Lung (tissue), 11 donors: ENCODE measurements at regions not wholly inside any gene's neighbourhood (a gene's known extent, or its start where the extent isn't known, plus 50 kb on each side); places are given as distances from the start of the nearest gene placed in this dataset.

ENCODE experiments used
- ATAC-seq: fragments of 200-7000 bp; cut with Tn5 transposase; one replicate; pipeline ENCODE4 v1.9.1; 2020; ENCODE audit warnings: moderate number of reproducible peaks; ENCODE audit not compliant: insufficient read depth, low FRiP score
- DNase-seq, 3 donors: peaks; one replicate each; pipeline ENCODE4 v3.0.0-alpha.2; 2013 to 2017
- H3K27ac ChIP-seq, 2 donors: one replicate each; pipeline ENCODE4 v1.5.1; 2013; ENCODE audit warnings: mild to moderate bottlenecking in 2 of 2, moderate library complexity in 2 of 2, control low read depth in 1 of 2, inconsistent platforms in 1 of 2, low read depth in 1 of 2, low read length in 1 of 2
- H3K27me3 ChIP-seq, 3 donors: one replicate each; pipeline ENCODE4 v1.5.1; 2013; ENCODE audit warnings: low read length in 2 of 3; ENCODE audit not compliant: control insufficient read depth in 3 of 3, insufficient read depth in 3 of 3
- H3K36me3 ChIP-seq, 4 donors: one replicate each; pipeline ENCODE4 v1.5.1; 2013; ENCODE audit warnings: low read length in 4 of 4, mild to moderate bottlenecking in 1 of 4, moderate library complexity in 1 of 4; ENCODE audit not compliant: control insufficient read depth in 4 of 4, insufficient read depth in 4 of 4
- H3K4me1 ChIP-seq, 5 donors: one replicate each; pipeline ENCODE4 v1.5.1; 2013; ENCODE audit warnings: low read length in 5 of 5, mild to moderate bottlenecking in 2 of 5, moderate library complexity in 1 of 5; ENCODE audit not compliant: control insufficient read depth in 5 of 5, insufficient read depth in 5 of 5
- H3K4me3 ChIP-seq: one replicate; pipeline ENCODE4 v1.5.1; 2013; ENCODE audit warnings: mild to moderate bottlenecking, control low read depth, moderate library complexity
- H3K9ac ChIP-seq, 2 donors: one replicate each; pipeline ENCODE4 v1.5.1; 2013; ENCODE audit warnings: low read length in 2 of 2, control low read depth in 1 of 2; ENCODE audit not compliant: insufficient read depth in 1 of 2
- H3K9me3 ChIP-seq, 4 donors: one replicate each; pipeline ENCODE4 v1.5.1; 2013; ENCODE audit warnings: low read length in 3 of 4, mild to moderate bottlenecking in 1 of 4, moderate library complexity in 1 of 4; ENCODE audit not compliant: control insufficient read depth in 4 of 4, insufficient read depth in 3 of 4
- whole genome bisulfite sequencing, 2 donors: extraction: QIAGEN DNeasy Blood & Tissue Kit; methylation state at CpG; one replicate each; pipeline ENCODE4 v1.1.7; 2013; 5-methylcytosine and 5-hydroxymethylcytosine counted together
- TF ChIP-seq, protein P1 (sequence below): IDR thresholded peaks from 2 replicates; pipeline ENCODE4 v1.5.1; 2012; ENCODE audit warnings: mild to moderate bottlenecking; ENCODE audit errors: control extremely low read depth, extremely low read depth
- donor health status: control.
- donor health status: control.
- donor health status: Bipolar disorder and iron deficiency.
- donor health status: healthy.
- donor health status: DM: yes; HTN: yes; CAD: no.

DNA sequence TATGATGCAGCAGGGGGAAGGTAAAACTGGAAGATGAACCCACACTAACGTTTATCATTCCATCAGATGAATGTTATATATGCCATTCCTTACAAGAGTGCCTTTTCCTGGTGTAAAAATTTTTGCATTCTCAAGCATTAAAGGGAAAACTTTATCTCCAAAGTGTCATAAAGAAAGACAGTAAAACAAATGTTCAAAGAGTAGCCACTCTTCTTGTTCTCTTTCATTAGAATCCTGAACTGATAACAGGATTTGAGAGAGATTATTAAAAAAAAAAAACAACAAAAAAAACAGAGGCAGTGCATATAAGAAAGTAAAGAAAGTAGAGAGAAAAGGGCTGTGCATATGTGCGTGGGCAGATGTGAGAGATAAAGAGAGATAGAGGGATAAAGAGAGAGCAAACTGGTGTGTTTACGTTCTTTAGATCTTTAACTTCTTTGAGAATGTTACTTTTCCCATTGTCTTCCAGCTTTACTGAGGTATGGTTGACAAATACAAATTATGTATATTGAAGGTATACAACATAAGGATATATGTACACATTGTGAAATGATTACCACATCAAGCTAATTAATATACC, 275.4 kb downstream of the HS3ST1 start:
- TF ChIP-seq, protein P1, sequence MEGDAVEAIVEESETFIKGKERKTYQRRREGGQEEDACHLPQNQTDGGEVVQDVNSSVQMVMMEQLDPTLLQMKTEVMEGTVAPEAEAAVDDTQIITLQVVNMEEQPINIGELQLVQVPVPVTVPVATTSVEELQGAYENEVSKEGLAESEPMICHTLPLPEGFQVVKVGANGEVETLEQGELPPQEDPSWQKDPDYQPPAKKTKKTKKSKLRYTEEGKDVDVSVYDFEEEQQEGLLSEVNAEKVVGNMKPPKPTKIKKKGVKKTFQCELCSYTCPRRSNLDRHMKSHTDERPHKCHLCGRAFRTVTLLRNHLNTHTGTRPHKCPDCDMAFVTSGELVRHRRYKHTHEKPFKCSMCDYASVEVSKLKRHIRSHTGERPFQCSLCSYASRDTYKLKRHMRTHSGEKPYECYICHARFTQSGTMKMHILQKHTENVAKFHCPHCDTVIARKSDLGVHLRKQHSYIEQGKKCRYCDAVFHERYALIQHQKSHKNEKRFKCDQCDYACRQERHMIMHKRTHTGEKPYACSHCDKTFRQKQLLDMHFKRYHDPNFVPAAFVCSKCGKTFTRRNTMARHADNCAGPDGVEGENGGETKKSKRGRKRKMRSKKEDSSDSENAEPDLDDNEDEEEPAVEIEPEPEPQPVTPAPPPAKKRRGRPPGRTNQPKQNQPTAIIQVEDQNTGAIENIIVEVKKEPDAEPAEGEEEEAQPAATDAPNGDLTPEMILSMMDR: no peak
- ATAC-seq: no peak
- H3K27ac ChIP-seq: no peak overlapping the region

DNA sequence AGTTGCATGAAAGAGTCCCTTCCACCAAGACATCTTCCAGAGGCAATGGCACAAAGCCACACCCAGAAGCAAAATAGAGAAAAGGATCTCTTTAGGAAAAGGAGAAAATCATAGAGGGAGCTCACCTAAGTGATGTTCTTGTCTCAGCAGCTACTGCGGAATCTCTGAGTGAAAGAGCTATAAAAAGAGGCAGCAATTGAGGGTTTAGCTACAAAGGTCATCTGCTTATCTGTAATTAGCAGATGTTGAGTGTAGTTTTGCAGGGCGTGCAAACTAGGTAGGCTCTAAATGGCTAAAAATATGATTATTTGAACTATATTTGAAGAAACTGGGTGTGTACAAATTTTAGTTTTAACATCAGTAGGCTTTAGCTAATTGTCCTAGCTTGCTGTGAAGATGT, 276.0 kb downstream of the HS3ST1 start:
- Histone ChIP-seq H3K9ac (no peak overlapping the region), H3K36me3 (no peaks in the 10 kb centered on the region), H3K4me1 (peaks cover 0 to 14% (median 0%) of the 10 kb centered on the region in 5 donors), H3K27ac (no peak overlapping the region), H3K9me3 (peaks cover 0 to 2% (median 0%) of the 10 kb centered on the region in 4 donors), H3K27me3 (no peaks in the 10 kb centered on the region), H3K4me3 (no peak overlapping the region)
- 97 to 99% methylated on average over 2 of the region's 2 CpGs for WGBS, 2 donors
- ATAC-seq (no peak), DNase-seq (no peak)
- TF ChIP-seq, protein P1: no peak

More for the DNA sequence above, 275.4 kb downstream of the HS3ST1 start:
- Histone ChIP-seq H3K27me3 (no peaks in the 10 kb centered on the region), H3K4me1 (peaks cover 0 to 14% (median 0%) of the 10 kb centered on the region in 5 donors), H3K4me3 (no peak overlapping the region), H3K9me3 (peaks cover 0 to 2% (median 0%) of the 10 kb centered on the region in 4 donors), H3K9ac (no peak overlapping the region), H3K36me3 (no peaks in the 10 kb centered on the region)
- DNase-seq: no peak
- 78 to 79% methylated on average over 3 of the region's 3 CpGs for WGBS, 2 donors

DNA sequence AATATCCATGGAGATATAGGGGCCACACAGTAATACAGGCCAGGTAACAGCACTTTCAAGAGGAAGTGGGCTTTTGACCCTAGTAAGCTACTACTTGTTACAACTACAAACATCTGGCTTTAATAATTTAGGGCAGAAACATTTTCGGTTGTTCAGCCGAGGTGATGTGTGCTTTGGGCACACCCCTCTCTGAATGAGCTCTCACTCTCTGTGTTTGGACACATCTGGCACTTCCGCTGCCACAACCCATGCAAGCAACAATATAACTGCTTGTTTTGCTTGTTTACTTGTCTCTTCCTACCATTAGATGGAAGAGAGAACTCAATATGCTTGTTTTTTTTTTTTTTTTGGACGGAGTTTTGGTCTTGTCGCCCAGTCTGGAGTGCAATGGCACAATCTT, 277.2 kb downstream of the HS3ST1 start:
- H3K27me3 ChIP-seq: no peaks in the 10 kb centered on the region
- WGBS, 2 donors: 88 to 90% methylated on average over 5 of the region's 5 CpGs

More for the DNA sequence above, 277.2 kb downstream of the HS3ST1 start:
- TF ChIP-seq, protein P1: no peak
- Histone ChIP-seq H3K9ac (no peak overlapping the region), H3K27ac (no peak overlapping the region), H3K4me3 (no peak overlapping the region), H3K36me3 (no peaks in the 10 kb centered on the region), H3K9me3 (peaks cover 0 to 2% (median 0%) of the 10 kb centered on the region in 4 donors), H3K4me1 (peaks cover 0 to 14% (median 0%) of the 10 kb centered on the region in 5 donors)
- ATAC-seq (no peak), DNase-seq (no peak)
